ENCODE measurements at regions not wholly inside any gene's neighbourhood (a gene's known extent, or its start where the extent isn't known, plus 50 kb on each side); places are given as distances from the start of the nearest gene placed in this dataset.
A peak's percentile ranks its signal among the peaks of the same experiment; 100 is the strongest.

- Histone ChIP-seq H3K9ac (ENCODE audit: low read length in 3 of 3) (no peak overlapping the region), H3K27ac (ENCODE audit: low read depth in 2 of 2, low read length in 2 of 2) (no peak overlapping the region), H3K9me3 (ENCODE audit: control insufficient read depth in 2 of 3, insufficient read depth in 1 of 3, low read length in 3 of 3) (no peaks in the 10 kb centered on the region), H3K27me3 (ENCODE audit: control insufficient read depth, insufficient read depth, low read length) (no peaks in the 10 kb centered on the region), H3K4me3 (ENCODE audit: low read length in 3 of 3) (no peak overlapping the region), H3K36me3 (ENCODE audit: control insufficient read depth in 2 of 3, insufficient read depth in 3 of 3, low read length in 3 of 3) (no peaks in the 10 kb centered on the region), H3K4me1 (ENCODE audit: control insufficient read depth in 2 of 3, insufficient read depth in 2 of 3, low read depth in 1 of 3, low read length in 3 of 3) (no peaks in the 10 kb centered on the region)
- FAIRE-seq (no peak), DNase-seq (no peak)
- TF ChIP-seq, protein P1, sequence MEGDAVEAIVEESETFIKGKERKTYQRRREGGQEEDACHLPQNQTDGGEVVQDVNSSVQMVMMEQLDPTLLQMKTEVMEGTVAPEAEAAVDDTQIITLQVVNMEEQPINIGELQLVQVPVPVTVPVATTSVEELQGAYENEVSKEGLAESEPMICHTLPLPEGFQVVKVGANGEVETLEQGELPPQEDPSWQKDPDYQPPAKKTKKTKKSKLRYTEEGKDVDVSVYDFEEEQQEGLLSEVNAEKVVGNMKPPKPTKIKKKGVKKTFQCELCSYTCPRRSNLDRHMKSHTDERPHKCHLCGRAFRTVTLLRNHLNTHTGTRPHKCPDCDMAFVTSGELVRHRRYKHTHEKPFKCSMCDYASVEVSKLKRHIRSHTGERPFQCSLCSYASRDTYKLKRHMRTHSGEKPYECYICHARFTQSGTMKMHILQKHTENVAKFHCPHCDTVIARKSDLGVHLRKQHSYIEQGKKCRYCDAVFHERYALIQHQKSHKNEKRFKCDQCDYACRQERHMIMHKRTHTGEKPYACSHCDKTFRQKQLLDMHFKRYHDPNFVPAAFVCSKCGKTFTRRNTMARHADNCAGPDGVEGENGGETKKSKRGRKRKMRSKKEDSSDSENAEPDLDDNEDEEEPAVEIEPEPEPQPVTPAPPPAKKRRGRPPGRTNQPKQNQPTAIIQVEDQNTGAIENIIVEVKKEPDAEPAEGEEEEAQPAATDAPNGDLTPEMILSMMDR (IDR thresholded peaks at IDR 0.05; ENCODE audit: borderline replicate concordance, extremely low read depth, insufficient read depth): no peak
- intact Hi-C loops (cut with DNase I): no loop called here
Measured at GRCh38 chr2:84306361-84306760, 152.7 kb downstream of the SUCLG1 start.

DNA sequence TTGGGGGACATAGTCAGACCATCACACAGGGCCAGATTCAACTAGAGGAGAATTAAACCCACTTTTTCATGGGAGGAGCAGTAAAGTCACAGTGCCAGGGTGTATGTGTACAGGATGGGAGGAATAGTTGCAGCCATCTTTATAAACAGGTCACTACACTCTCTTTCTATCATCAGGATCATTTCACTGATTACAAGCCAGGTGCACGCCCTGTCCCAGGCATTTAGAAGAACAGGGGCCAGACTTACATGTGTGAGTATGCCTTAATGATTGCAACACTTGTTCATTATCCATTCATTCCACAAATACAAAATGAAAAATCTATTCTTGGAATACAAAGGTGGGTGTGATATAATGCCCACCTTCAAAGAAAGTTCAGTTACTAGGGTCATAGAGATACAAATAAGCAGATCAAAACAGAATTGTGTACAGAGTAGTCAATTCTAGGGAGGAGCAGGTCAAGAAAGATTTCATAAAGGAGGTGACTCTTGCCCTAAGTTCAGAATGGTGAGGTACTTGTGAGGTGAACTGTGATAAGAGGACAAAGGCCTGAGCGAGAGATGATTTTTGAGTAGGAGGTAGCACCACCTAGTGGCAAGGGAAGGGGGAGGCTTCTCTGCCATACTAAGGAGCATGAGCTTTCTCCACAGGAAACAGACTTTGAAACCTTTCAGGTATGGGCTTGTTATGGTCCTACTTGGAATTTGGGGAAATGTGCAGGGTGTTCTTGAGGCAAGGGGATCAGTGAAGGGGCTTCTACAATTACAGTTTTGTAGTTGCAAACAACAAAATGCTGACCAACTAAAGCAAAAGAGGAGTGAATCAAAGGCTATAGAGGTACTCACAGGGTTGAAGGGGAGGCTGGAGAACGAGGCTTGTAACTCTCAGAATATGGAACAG is 156.3 kb downstream of the SUCLG1 start:
- Histone ChIP-seq H3K36me3 (ENCODE audit: control insufficient read depth in 2 of 3, insufficient read depth in 3 of 3, low read length in 3 of 3) (no peaks in the 10 kb centered on the region), H3K9ac (ENCODE audit: low read length in 3 of 3) (no peak overlapping the region), H3K9me3 (ENCODE audit: control insufficient read depth in 2 of 3, insufficient read depth in 1 of 3, low read length in 3 of 3) (no peaks in the 10 kb centered on the region), H3K4me1 (ENCODE audit: control insufficient read depth in 2 of 3, insufficient read depth in 2 of 3, low read depth in 1 of 3, low read length in 3 of 3) (no peaks in the 10 kb centered on the region), H3K27me3 (ENCODE audit: control insufficient read depth, insufficient read depth, low read length) (no peaks in the 10 kb centered on the region), H3K27ac (ENCODE audit: low read depth in 2 of 2, low read length in 2 of 2) (no peak overlapping the region), H3K4me3 (ENCODE audit: low read length in 3 of 3) (no peak overlapping the region)
- TF ChIP-seq, protein P1 (IDR thresholded peaks at IDR 0.05; ENCODE audit: borderline replicate concordance, extremely low read depth, insufficient read depth): peak; percentile 80
- FAIRE-seq: peak; percentile 38
- intact Hi-C loops (cut with DNase I): no loop called here
- DNase-seq: peak in 4 of 5 donors; percentile 45 to 79 (median 66)

DNA sequence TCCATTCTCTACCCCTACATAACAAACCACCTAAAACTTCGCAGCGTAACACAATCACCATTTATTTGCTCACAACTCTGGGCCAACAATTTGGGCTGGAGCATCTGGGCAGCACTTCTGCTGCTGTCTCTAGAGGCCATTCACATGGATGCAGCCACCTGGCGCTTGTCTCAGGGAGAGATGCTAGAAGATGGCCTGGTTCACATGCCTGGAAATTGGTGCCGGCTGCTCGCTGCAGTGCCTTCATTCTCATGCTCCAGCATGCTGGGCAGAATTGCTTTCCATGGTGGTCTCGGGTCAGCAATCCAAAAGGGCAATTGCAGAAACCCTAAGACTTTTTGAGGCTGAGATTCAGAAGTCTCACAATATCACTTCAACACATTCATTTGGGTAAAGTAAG is 157.4 kb downstream of the SUCLG1 start:
- FAIRE-seq (no peak), DNase-seq (no peak)
- intact Hi-C loops (cut with DNase I): no loop called here
- TF ChIP-seq, protein P1 (IDR thresholded peaks at IDR 0.05; ENCODE audit: borderline replicate concordance, extremely low read depth, insufficient read depth): no peak
- Histone ChIP-seq H3K27ac (ENCODE audit: low read depth in 2 of 2, low read length in 2 of 2) (no peak overlapping the region), H3K4me1 (ENCODE audit: control insufficient read depth in 2 of 3, insufficient read depth in 2 of 3, low read depth in 1 of 3, low read length in 3 of 3) (no peaks in the 10 kb centered on the region), H3K4me3 (ENCODE audit: low read length in 3 of 3) (no peak overlapping the region), H3K9ac (ENCODE audit: low read length in 3 of 3) (no peak overlapping the region), H3K36me3 (ENCODE audit: control insufficient read depth in 2 of 3, insufficient read depth in 3 of 3, low read length in 3 of 3) (no peaks in the 10 kb centered on the region), H3K9me3 (ENCODE audit: control insufficient read depth in 2 of 3, insufficient read depth in 1 of 3, low read length in 3 of 3) (no peaks in the 10 kb centered on the region), H3K27me3 (ENCODE audit: control insufficient read depth, insufficient read depth, low read length) (no peaks in the 10 kb centered on the region)
